ENCODE measurements at regions not wholly inside any gene's neighbourhood (a gene's known extent, or its start where the extent isn't known, plus 50 kb on each side); places are given as distances from the start of the nearest gene placed in this dataset.

- TF ChIP-seq ZNF274 (IDR thresholded peaks at IDR 0.05; ENCODE audit: low read depth, low read length) (no peak), YY1 (IDR thresholded peaks at IDR 0.05; ENCODE audit: insufficient read depth, insufficient read length) (no peak), SUZ12 (IDR thresholded peaks at IDR 0.05; ENCODE audit: extremely low read depth, insufficient read depth, insufficient read length) (no peak)
These were observed 267.6 kb upstream of the TBC1D5 start for GRCh38 chr3:18010001-18010400.
